ENCODE measurements at regions not wholly inside any gene's neighbourhood (a gene's known extent, or its start where the extent isn't known, plus 50 kb on each side); places are given as distances from the start of the nearest gene placed in this dataset.
A peak's percentile ranks its signal among the peaks of the same experiment; 100 is the strongest.

DNA sequence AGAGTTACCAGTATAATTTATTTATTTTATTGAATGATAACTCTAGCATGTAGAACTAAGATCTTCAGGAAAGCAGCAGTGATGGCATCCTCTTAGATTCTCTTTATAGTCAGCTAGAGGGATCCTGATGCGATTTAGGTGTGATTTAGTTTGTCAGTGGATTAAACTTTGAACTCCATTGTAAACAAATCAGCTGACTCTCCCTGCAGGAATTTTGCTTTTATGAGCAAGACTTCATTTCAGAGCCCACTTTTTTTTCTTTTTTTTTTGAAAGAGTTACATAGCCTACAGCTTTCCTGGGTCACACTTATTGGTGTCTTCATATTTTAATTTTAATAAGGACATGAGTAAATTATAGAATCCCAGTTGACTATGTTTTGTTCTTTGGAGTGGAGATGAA is 93.8 kb upstream of the SEMA6A start:
- no peaks in the 10 kb centered on the region for H4K20me1 ChIP-seq (ENCODE audit: low read depth)
- no peaks in the 10 kb centered on the region for H3K36me3 ChIP-seq
- no peak overlapping the region for H2AFZ ChIP-seq (replicated peaks)
- Mint-ChIP-seq H3K36me3 (peaks cover 2% of the 10 kb centered on the region), H3K27ac (no peak overlapping the region), H3K4me3 (no peak overlapping the region), H3K9me3 (peaks cover 2% of the 10 kb centered on the region), H3K27me3 (ENCODE audit: insufficient read depth, low read depth) (peaks cover 3% of the 10 kb centered on the region), H3K4me1 (peaks cover 17% of the 10 kb centered on the region)
- H3K79me2 ChIP-seq (ENCODE audit: low read depth), result no peaks in the 10 kb centered on the region
- no peaks in the 10 kb centered on the region for H3F3A ChIP-seq (ENCODE audit: low read depth)
- no peak overlapping the region for H3K4me2 ChIP-seq
- DNase-seq (ENCODE audit: low spot score), result no peak
- no peak overlapping the region for H3K4me3 ChIP-seq
- no peak for TF ChIP-seq EZH2 (IDR thresholded peaks at IDR 0.05)
- no peak for TF ChIP-seq EZH2phosphoT487 (IDR thresholded peaks at IDR 0.05)
- TF ChIP-seq, protein P1, sequence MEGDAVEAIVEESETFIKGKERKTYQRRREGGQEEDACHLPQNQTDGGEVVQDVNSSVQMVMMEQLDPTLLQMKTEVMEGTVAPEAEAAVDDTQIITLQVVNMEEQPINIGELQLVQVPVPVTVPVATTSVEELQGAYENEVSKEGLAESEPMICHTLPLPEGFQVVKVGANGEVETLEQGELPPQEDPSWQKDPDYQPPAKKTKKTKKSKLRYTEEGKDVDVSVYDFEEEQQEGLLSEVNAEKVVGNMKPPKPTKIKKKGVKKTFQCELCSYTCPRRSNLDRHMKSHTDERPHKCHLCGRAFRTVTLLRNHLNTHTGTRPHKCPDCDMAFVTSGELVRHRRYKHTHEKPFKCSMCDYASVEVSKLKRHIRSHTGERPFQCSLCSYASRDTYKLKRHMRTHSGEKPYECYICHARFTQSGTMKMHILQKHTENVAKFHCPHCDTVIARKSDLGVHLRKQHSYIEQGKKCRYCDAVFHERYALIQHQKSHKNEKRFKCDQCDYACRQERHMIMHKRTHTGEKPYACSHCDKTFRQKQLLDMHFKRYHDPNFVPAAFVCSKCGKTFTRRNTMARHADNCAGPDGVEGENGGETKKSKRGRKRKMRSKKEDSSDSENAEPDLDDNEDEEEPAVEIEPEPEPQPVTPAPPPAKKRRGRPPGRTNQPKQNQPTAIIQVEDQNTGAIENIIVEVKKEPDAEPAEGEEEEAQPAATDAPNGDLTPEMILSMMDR (IDR thresholded peaks at IDR 0.05), result no peak
- H3K27me3 ChIP-seq, result no peaks in the 10 kb centered on the region
- no peak overlapping the region for H3K27ac ChIP-seq
- H3K4me1 ChIP-seq, result peaks cover 12% of the 10 kb centered on the region
- H3K9ac ChIP-seq, result no peak overlapping the region
- no peaks in the 10 kb centered on the region for H3K9me3 ChIP-seq (ENCODE audit: low read depth)

DNA sequence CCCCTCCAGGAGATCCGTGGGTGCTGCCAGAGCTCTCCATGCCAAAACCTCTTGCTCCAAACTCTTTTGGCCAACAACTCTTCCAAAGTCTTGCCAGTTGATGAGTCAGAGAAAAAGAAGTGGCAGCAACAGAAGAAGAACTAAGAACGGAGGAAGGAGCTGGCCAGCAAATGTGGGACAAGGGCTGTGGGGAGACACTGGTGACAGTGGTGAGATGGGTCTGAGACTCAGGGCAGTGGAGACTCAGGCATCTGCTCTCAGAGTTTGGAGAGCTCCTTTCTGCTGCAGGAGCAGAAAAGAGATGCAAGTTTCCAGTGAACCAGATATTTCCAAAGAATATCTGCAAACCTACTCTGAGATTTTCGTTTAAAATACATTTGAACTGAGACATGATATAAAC is 92.3 kb upstream of the SEMA6A start:
- H3K4me1 Mint-ChIP-seq, result peaks cover 16% of the 10 kb centered on the region
- Histone ChIP-seq H3K27ac (no peak overlapping the region), H3K4me3 (no peak overlapping the region), H3K4me2 (no peak overlapping the region), H2AFZ (replicated peaks) (no peak overlapping the region), H3K79me2 (ENCODE audit: low read depth) (no peaks in the 10 kb centered on the region), H4K20me1 (ENCODE audit: low read depth) (no peaks in the 10 kb centered on the region), H3K9ac (no peak overlapping the region), H3K36me3 (no peaks in the 10 kb centered on the region), H3K4me1 (peaks cover 25% of the 10 kb centered on the region), H3K9me3 (ENCODE audit: low read depth) (no peaks in the 10 kb centered on the region), H3K27me3 (no peaks in the 10 kb centered on the region), H3F3A (ENCODE audit: low read depth) (no peaks in the 10 kb centered on the region)
- H3K27me3 Mint-ChIP-seq (ENCODE audit: insufficient read depth, low read depth), result peaks cover 7% of the 10 kb centered on the region
- no peak for DNase-seq (ENCODE audit: low spot score)
- peaks cover 7% of the 10 kb centered on the region for H3K9me3 Mint-ChIP-seq
- no peak overlapping the region for H3K4me3 Mint-ChIP-seq
- peak overlapping the region; percentile 18 for H3K27ac Mint-ChIP-seq
- peaks cover 2% of the 10 kb centered on the region for H3K36me3 Mint-ChIP-seq
- TF ChIP-seq, protein P1 (IDR thresholded peaks at IDR 0.05), result no peak
- TF ChIP-seq EZH2 (IDR thresholded peaks at IDR 0.05), result no peak
- no peak for TF ChIP-seq EZH2phosphoT487 (IDR thresholded peaks at IDR 0.05)

- H3K9me3 ChIP-seq (ENCODE audit: low read depth), result no peaks in the 10 kb centered on the region
- H3K27ac ChIP-seq, result no peak overlapping the region
- TF ChIP-seq, protein P1 (IDR thresholded peaks at IDR 0.05), result no peak
- no peak for TF ChIP-seq EZH2 (IDR thresholded peaks at IDR 0.05)
- TF ChIP-seq EZH2phosphoT487 (IDR thresholded peaks at IDR 0.05), result no peak
- H3K9me3 Mint-ChIP-seq, result peaks cover 10% of the 10 kb centered on the region
- no peaks in the 10 kb centered on the region for H3K27me3 ChIP-seq
- H3K4me1 ChIP-seq, result peaks cover 25% of the 10 kb centered on the region
- H3K4me2 ChIP-seq, result no peak overlapping the region
- no peak overlapping the region for H3K9ac ChIP-seq
- no peaks in the 10 kb centered on the region for H3K36me3 ChIP-seq
- no peaks in the 10 kb centered on the region for H3K36me3 Mint-ChIP-seq
- H3K79me2 ChIP-seq (ENCODE audit: low read depth), result no peaks in the 10 kb centered on the region
- no peak for DNase-seq (ENCODE audit: low spot score)
- H3K27ac Mint-ChIP-seq, result no peak overlapping the region
- H3F3A ChIP-seq (ENCODE audit: low read depth), result no peaks in the 10 kb centered on the region
- peaks cover 5% of the 10 kb centered on the region for H3K4me1 Mint-ChIP-seq
- H3K27me3 Mint-ChIP-seq (ENCODE audit: insufficient read depth, low read depth), result peaks cover 4% of the 10 kb centered on the region
- no peak overlapping the region for H2AFZ ChIP-seq (replicated peaks)
- H3K4me3 Mint-ChIP-seq, result no peak overlapping the region
- no peaks in the 10 kb centered on the region for H4K20me1 ChIP-seq (ENCODE audit: low read depth)
- H3K4me3 ChIP-seq, result no peak overlapping the region
Observed at GRCh38 chr5:116664988-116665387, 90.4 kb upstream of the SEMA6A start.

Measured in neural progenitor cell (in vitro differentiated cells).